PFSK-1 (cell line): ENCODE measurements at regions not wholly inside any gene's neighbourhood (a gene's known extent, or its start where the extent isn't known, plus 50 kb on each side); places are given as distances from the start of the nearest gene placed in this dataset.

Experiments
- FOXP2 ChIP-seq: optimal IDR thresholded peaks from 2 replicates; pipeline ENCODE3; 2011; ENCODE audit warnings: borderline replicate concordance, control low read depth, inconsistent platforms; ENCODE audit not compliant: insufficient read depth; ENCODE audit errors: extremely low read length, extremely low read depth
- POLR2AphosphoS5 ChIP-seq: IDR thresholded peaks from 2 replicates; pipeline ENCODE4 v1.6.1; 2012; ENCODE audit warnings: low read depth, mild to moderate bottlenecking, control low read depth, low read length, moderate library complexity
- SIN3A ChIP-seq: IDR thresholded peaks from 2 replicates; pipeline ENCODE4 v1.6.1; 2012; ENCODE audit warnings: mild to moderate bottlenecking, low read length, moderate library complexity, borderline replicate concordance; ENCODE audit not compliant: insufficient read depth
- TAF1 ChIP-seq: IDR thresholded peaks from 2 replicates; pipeline ENCODE4 v1.6.1; 2012; ENCODE audit warnings: low read length, control low read depth, borderline replicate concordance; ENCODE audit not compliant: insufficient read depth
- TF ChIP-seq, protein P1 (sequence below), 2 experiments: IDR thresholded peaks; 2 replicates each; pipeline versions ENCODE4 v1.6.1 to v1.8.0; 2011 to 2012; ENCODE audit warnings: low read depth in 2 of 2, low read length in 2 of 2, control low read depth in 1 of 2, inconsistent platforms in 1 of 2, mild to moderate bottlenecking in 1 of 2, moderate library complexity in 1 of 2; ENCODE audit not compliant: insufficient read depth in 1 of 2

DNA sequence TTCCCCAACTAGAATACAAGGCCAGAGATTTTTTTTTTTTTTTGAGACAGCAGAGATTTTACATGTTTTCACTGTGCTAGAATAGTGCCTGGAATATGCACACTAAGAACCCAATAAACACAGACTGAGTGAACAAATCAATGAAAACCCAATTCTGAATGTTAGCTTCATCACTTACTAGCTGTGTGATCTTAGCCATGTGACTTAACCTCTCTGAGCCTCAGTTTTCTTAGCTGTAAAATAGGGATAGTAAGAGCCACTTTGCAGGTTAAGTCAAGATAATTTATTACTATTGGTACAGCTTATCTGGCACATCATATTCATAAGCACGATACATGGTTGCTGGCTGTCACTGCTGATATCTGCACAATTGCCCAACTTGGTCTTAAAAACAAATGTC lies 140.6 kb downstream of the EN1 start:
- TF ChIP-seq POLR2AphosphoS5 (no peak), TAF1 (no peak), SIN3A (no peak), FOXP2 (no peak)
- TF ChIP-seq, protein P1, sequence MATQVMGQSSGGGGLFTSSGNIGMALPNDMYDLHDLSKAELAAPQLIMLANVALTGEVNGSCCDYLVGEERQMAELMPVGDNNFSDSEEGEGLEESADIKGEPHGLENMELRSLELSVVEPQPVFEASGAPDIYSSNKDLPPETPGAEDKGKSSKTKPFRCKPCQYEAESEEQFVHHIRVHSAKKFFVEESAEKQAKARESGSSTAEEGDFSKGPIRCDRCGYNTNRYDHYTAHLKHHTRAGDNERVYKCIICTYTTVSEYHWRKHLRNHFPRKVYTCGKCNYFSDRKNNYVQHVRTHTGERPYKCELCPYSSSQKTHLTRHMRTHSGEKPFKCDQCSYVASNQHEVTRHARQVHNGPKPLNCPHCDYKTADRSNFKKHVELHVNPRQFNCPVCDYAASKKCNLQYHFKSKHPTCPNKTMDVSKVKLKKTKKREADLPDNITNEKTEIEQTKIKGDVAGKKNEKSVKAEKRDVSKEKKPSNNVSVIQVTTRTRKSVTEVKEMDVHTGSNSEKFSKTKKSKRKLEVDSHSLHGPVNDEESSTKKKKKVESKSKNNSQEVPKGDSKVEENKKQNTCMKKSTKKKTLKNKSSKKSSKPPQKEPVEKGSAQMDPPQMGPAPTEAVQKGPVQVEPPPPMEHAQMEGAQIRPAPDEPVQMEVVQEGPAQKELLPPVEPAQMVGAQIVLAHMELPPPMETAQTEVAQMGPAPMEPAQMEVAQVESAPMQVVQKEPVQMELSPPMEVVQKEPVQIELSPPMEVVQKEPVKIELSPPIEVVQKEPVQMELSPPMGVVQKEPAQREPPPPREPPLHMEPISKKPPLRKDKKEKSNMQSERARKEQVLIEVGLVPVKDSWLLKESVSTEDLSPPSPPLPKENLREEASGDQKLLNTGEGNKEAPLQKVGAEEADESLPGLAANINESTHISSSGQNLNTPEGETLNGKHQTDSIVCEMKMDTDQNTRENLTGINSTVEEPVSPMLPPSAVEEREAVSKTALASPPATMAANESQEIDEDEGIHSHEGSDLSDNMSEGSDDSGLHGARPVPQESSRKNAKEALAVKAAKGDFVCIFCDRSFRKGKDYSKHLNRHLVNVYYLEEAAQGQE (IDR thresholded peaks at IDR 0.05; ENCODE audit: insufficient read depth in 1 of 2, low read depth in 2 of 2, low read length in 2 of 2): no peak

DNA sequence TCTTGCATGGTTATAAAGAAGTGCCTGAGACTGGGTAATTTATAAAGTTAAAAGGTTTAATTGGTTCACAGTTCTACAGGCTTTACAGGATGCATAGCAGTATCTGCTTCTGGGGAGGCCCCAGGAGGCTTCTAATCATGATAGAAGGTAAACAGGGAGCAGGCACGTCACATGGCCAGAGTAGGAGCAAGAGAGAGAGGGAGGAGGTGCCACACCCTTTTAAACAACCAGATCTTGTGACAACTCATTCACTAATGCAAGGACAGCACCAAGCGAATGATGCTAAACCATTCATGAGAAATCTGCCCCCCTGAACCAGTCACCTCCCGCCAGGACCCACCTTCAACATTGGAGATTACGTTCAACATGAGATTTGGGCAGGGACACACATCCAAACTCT lies 141.1 kb downstream of the EN1 start:
- TF ChIP-seq, protein P1 (IDR thresholded peaks at IDR 0.05; ENCODE audit: insufficient read depth in 1 of 2, low read depth in 2 of 2, low read length in 2 of 2): no peak
- TF ChIP-seq SIN3A (no peak), TAF1 (no peak), FOXP2 (no peak), POLR2AphosphoS5 (no peak)

DNA sequence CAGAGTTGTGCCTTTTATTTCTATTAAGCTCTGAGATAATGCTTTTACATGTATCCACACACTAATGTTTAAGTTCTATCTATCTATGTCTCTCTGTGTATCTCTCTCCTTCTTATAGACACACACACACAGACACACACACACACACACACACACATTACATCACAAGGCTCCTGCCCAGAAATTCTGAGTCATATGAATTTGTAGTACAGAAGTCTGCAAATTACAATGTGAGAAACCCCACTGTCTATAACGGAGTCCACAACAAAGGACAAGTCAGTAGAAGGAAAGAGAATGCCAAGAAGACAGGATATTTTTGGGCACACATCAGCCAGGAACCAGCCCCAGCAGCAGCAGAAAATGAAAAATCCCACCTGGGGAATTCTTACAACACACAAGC lies 142.4 kb downstream of the EN1 start:
- TF ChIP-seq, protein P1 (IDR thresholded peaks at IDR 0.05; ENCODE audit: insufficient read depth in 1 of 2, low read depth in 2 of 2, low read length in 2 of 2): no peak
- TF ChIP-seq FOXP2: no peak
- TF ChIP-seq SIN3A: no peak
- no peak for TF ChIP-seq TAF1
- no peak for TF ChIP-seq POLR2AphosphoS5

DNA sequence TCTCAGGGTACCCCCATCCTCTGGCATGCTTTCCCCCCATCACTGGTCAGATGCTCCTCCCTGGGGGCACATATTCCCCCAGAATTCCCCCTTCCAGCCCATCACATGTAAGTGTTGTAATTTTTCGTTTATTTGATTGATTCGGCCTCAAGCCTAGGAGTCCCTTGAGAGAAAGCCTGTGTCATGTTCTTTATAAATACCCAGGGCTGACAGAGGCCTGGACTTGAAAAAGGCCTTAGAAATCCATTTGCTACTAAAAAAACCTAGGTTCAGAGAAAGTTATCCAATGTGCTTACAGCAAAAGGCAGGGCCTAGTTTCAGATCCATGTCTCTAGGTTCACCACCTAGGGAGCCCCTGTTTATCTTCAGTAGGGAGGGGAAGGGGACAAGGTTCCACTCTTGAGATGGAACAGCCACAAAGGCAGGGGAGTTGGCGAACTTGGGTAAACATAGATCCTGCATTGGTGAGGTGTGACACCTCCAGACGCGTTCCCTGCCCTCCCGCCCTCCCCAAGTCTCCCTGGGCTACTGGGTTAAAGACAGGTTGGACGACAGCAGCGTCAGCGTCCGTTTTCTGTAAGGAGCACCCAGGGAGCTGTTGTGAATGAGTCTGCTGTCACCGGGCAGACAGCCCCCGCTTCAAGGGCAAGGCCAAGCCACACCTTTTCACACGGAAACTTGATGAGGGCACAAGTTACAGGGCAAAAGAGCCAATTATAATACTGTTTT lies 147.8 kb downstream of the EN1 start:
- TF ChIP-seq SIN3A (no peak), TAF1 (no peak)
- TF ChIP-seq, protein P1 (IDR thresholded peaks at IDR 0.05; ENCODE audit: insufficient read depth in 1 of 2, low read depth in 2 of 2, low read length in 2 of 2): no peak

DNA sequence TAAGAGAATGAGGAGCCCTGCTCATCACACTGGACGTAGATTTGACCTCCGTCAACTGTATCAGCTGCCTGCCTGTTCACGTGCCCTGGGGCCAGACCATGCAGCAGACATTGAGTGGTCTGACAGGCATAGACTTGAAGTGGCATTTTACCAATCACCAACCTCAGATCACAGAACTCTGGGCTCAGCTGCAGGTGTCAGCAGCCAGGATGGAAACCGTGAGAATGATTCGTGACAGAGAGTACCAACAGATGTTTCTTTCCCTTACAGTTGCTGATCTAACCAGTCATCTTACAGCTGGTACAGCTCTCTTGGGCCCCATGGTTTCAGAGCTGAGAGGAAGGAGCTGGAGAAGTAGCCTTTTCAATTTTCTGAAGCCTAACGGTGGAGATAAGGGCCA lies 148.9 kb downstream of the EN1 start:
- no peak for TF ChIP-seq TAF1
- no peak for TF ChIP-seq SIN3A
- no peak for TF ChIP-seq POLR2AphosphoS5
- TF ChIP-seq, protein P1 (IDR thresholded peaks at IDR 0.05; ENCODE audit: insufficient read depth in 1 of 2, low read depth in 2 of 2, low read length in 2 of 2): no peak
- TF ChIP-seq FOXP2: no peak
